ENCODE measurements at regions not wholly inside any gene's neighbourhood (a gene's known extent, or its start where the extent isn't known, plus 50 kb on each side); places are given as distances from the start of the nearest gene placed in this dataset.
"Not testable (repeated sequence)": the region's sequence is repeated elsewhere in the genome, so short reads cannot be mapped to it uniquely, and the experiment has no call there.

GRCh38 chr12:111130336-111130735 is 210.0 kb upstream of the MYL2 start:
- no peaks in the 10 kb centered on the region for H3K4me1 ChIP-seq (ENCODE audit: control insufficient read depth, insufficient read depth, low read length, unreplicated experiment)
- no peak overlapping the region for H3K27ac ChIP-seq (ENCODE audit: low read depth, low read length)
- H2AFZ ChIP-seq (ENCODE audit: low read length, unreplicated experiment), result no peak overlapping the region
- H3K36me3 ChIP-seq (ENCODE audit: insufficient read depth, low read length), result no peaks in the 10 kb centered on the region
- H3K4me3 ChIP-seq (ENCODE audit: low read depth, low read length), result no peak overlapping the region
- H3K27me3 ChIP-seq (ENCODE audit: insufficient read depth, low read length), result peaks cover 66% of the 10 kb centered on the region
- no peaks in the 10 kb centered on the region for H3K79me2 ChIP-seq (ENCODE audit: control insufficient read depth, insufficient read depth, low read length, unreplicated experiment)

- Histone ChIP-seq H3K27ac (ENCODE audit: low read depth, low read length) (no peak overlapping the region), H2AFZ (ENCODE audit: low read length, unreplicated experiment) (no peak overlapping the region), H3K4me1 (ENCODE audit: control insufficient read depth, insufficient read depth, low read length, unreplicated experiment) (no peaks in the 10 kb centered on the region), H3K27me3 (ENCODE audit: insufficient read depth, low read length) (peaks cover 70% of the 10 kb centered on the region), H3K79me2 (ENCODE audit: control insufficient read depth, insufficient read depth, low read length, unreplicated experiment) (no peaks in the 10 kb centered on the region), H3K4me3 (ENCODE audit: low read depth, low read length) (no peak overlapping the region), H3K36me3 (ENCODE audit: insufficient read depth, low read length) (no peaks in the 10 kb centered on the region)
Measured at GRCh38 chr12:111129149-111129767, 208.9 kb upstream of the MYL2 start.

- Histone ChIP-seq H3K27ac (ENCODE audit: low read depth, low read length) (no peak overlapping the region), H3K36me3 (ENCODE audit: insufficient read depth, low read length) (no peaks in the 10 kb centered on the region), H3K4me1 (ENCODE audit: control insufficient read depth, insufficient read depth, low read length, unreplicated experiment) (no peaks in the 10 kb centered on the region), H3K27me3 (ENCODE audit: insufficient read depth, low read length) (peaks cover 83% of the 10 kb centered on the region), H2AFZ (ENCODE audit: low read length, unreplicated experiment) (no peak overlapping the region), H3K79me2 (ENCODE audit: control insufficient read depth, insufficient read depth, low read length, unreplicated experiment) (no peaks in the 10 kb centered on the region), H3K4me3 (ENCODE audit: low read depth, low read length) (no peak overlapping the region)
Measured at GRCh38 chr12:111126331-111126730, 206.0 kb upstream of the MYL2 start.

GRCh38 chr12:111124183-111124582 is 203.8 kb upstream of the MYL2 start:
- no peak overlapping the region for H2AFZ ChIP-seq (ENCODE audit: low read length, unreplicated experiment)
- H3K79me2 ChIP-seq (ENCODE audit: control insufficient read depth, insufficient read depth, low read length, unreplicated experiment), result no peaks in the 10 kb centered on the region
- H3K4me3 ChIP-seq (ENCODE audit: low read depth, low read length), result no peak overlapping the region
- no peak overlapping the region for H3K27ac ChIP-seq (ENCODE audit: low read depth, low read length)
- H3K36me3 ChIP-seq (ENCODE audit: insufficient read depth, low read length), result no peaks in the 10 kb centered on the region
- H3K4me1 ChIP-seq (ENCODE audit: control insufficient read depth, insufficient read depth, low read length, unreplicated experiment), result no peaks in the 10 kb centered on the region
- peaks cover 87% of the 10 kb centered on the region for H3K27me3 ChIP-seq (ENCODE audit: insufficient read depth, low read length)

- H3K27me3 ChIP-seq (ENCODE audit: insufficient read depth, low read length), result peaks cover 89% of the 10 kb centered on the region
- no peaks in the 10 kb centered on the region for H3K4me1 ChIP-seq (ENCODE audit: control insufficient read depth, insufficient read depth, low read length, unreplicated experiment)
- H2AFZ ChIP-seq (ENCODE audit: low read length, unreplicated experiment), result no peak overlapping the region
- H3K79me2 ChIP-seq (ENCODE audit: control insufficient read depth, insufficient read depth, low read length, unreplicated experiment), result no peaks in the 10 kb centered on the region
- H3K4me3 ChIP-seq (ENCODE audit: low read depth, low read length), result no peak overlapping the region
- H3K36me3 ChIP-seq (ENCODE audit: insufficient read depth, low read length), result no peaks in the 10 kb centered on the region
- no peak overlapping the region for H3K27ac ChIP-seq (ENCODE audit: low read depth, low read length)
Measured at GRCh38 chr12:111123390-111123789, 203.0 kb upstream of the MYL2 start.

- Histone ChIP-seq H3K4me3 (ENCODE audit: low read depth, low read length) (no peak overlapping the region), H2AFZ (ENCODE audit: low read length, unreplicated experiment) (no peak overlapping the region), H3K36me3 (ENCODE audit: insufficient read depth, low read length) (no peaks in the 10 kb centered on the region), H3K27me3 (ENCODE audit: insufficient read depth, low read length) (peaks cover 89% of the 10 kb centered on the region), H3K79me2 (ENCODE audit: control insufficient read depth, insufficient read depth, low read length, unreplicated experiment) (no peaks in the 10 kb centered on the region), H3K27ac (ENCODE audit: low read depth, low read length) (no peak overlapping the region), H3K4me1 (ENCODE audit: control insufficient read depth, insufficient read depth, low read length, unreplicated experiment) (no peaks in the 10 kb centered on the region)
Measured at GRCh38 chr12:111122458-111122878, 202.1 kb upstream of the MYL2 start.

GRCh38 chr12:111121840-111122239 is 201.5 kb upstream of the MYL2 start:
- Histone ChIP-seq H3K4me1 (ENCODE audit: control insufficient read depth, insufficient read depth, low read length, unreplicated experiment) (no peaks in the 10 kb centered on the region), H3K27me3 (ENCODE audit: insufficient read depth, low read length) (peaks cover 90% of the 10 kb centered on the region), H2AFZ (ENCODE audit: low read length, unreplicated experiment) (no peak overlapping the region), H3K4me3 (ENCODE audit: low read depth, low read length) (no peak overlapping the region), H3K79me2 (ENCODE audit: control insufficient read depth, insufficient read depth, low read length, unreplicated experiment) (no peaks in the 10 kb centered on the region), H3K36me3 (ENCODE audit: insufficient read depth, low read length) (no peaks in the 10 kb centered on the region), H3K27ac (ENCODE audit: low read depth, low read length) (no peak overlapping the region)

GRCh38 chr12:111120578-111120977 is 200.2 kb upstream of the MYL2 start:
- Histone ChIP-seq H3K36me3 (ENCODE audit: insufficient read depth, low read length) (no peaks in the 10 kb centered on the region), H2AFZ (ENCODE audit: low read length, unreplicated experiment) (no peak overlapping the region), H3K79me2 (ENCODE audit: control insufficient read depth, insufficient read depth, low read length, unreplicated experiment) (no peaks in the 10 kb centered on the region), H3K4me3 (ENCODE audit: low read depth, low read length) (no peak overlapping the region), H3K4me1 (ENCODE audit: control insufficient read depth, insufficient read depth, low read length, unreplicated experiment) (no peaks in the 10 kb centered on the region), H3K27ac (ENCODE audit: low read depth, low read length) (no peak overlapping the region), H3K27me3 (ENCODE audit: insufficient read depth, low read length) (peaks cover 97% of the 10 kb centered on the region)

GRCh38 chr12:111117017-111117416 is 196.6 kb upstream of the MYL2 start:
- H2AFZ ChIP-seq (ENCODE audit: low read length, unreplicated experiment), result no peak overlapping the region
- H3K4me3 ChIP-seq (ENCODE audit: low read depth, low read length), result no peak overlapping the region
- H3K27me3 ChIP-seq (ENCODE audit: insufficient read depth, low read length), result peaks cover 94% of the 10 kb centered on the region
- H3K4me1 ChIP-seq (ENCODE audit: control insufficient read depth, insufficient read depth, low read length, unreplicated experiment), result no peaks in the 10 kb centered on the region
- H3K36me3 ChIP-seq (ENCODE audit: insufficient read depth, low read length), result no peaks in the 10 kb centered on the region
- H3K27ac ChIP-seq (ENCODE audit: low read depth, low read length), result no peak overlapping the region
- no peaks in the 10 kb centered on the region for H3K79me2 ChIP-seq (ENCODE audit: control insufficient read depth, insufficient read depth, low read length, unreplicated experiment)

- H3K27me3 ChIP-seq (ENCODE audit: insufficient read depth, low read length), result peaks cover 96% of the 10 kb centered on the region
- H3K79me2 ChIP-seq (ENCODE audit: control insufficient read depth, insufficient read depth, low read length, unreplicated experiment); H3K27ac ChIP-seq (ENCODE audit: low read depth, low read length); H3K4me1 ChIP-seq (ENCODE audit: control insufficient read depth, insufficient read depth, low read length, unreplicated experiment); H3K36me3 ChIP-seq (ENCODE audit: insufficient read depth, low read length); H2AFZ ChIP-seq (ENCODE audit: low read length, unreplicated experiment); H3K4me3 ChIP-seq (ENCODE audit: low read depth, low read length): not testable (repeated sequence)
Measured at GRCh38 chr12:111113313-111113712, 192.9 kb upstream of the MYL2 start.

GRCh38 chr12:111112311-111113098 is 192.1 kb upstream of the MYL2 start:
- H3K27me3 ChIP-seq (ENCODE audit: insufficient read depth, low read length), result peaks cover 96% of the 10 kb centered on the region
- H3K4me3 ChIP-seq (ENCODE audit: low read depth, low read length), result no peak overlapping the region
- H3K36me3 ChIP-seq (ENCODE audit: insufficient read depth, low read length), result no peaks in the 10 kb centered on the region
- H3K79me2 ChIP-seq (ENCODE audit: control insufficient read depth, insufficient read depth, low read length, unreplicated experiment), result no peaks in the 10 kb centered on the region
- H2AFZ ChIP-seq (ENCODE audit: low read length, unreplicated experiment), result no peak overlapping the region
- H3K4me1 ChIP-seq (ENCODE audit: control insufficient read depth, insufficient read depth, low read length, unreplicated experiment), result no peaks in the 10 kb centered on the region
- H3K27ac ChIP-seq (ENCODE audit: low read depth, low read length), result no peak overlapping the region

Data from ACC112 (cell line).